DMS53 treated with DMSO at 0.1 percent for 48 hours (cell line): ENCODE measurements at regions not wholly inside any gene's neighbourhood (a gene's known extent, or its start where the extent isn't known, plus 50 kb on each side); places are given as distances from the start of the nearest gene placed in this dataset.
"Not testable (repeated sequence)": the region's sequence is repeated elsewhere in the genome, so short reads cannot be mapped to it uniquely, and the experiment has no call there.

Experiments used
- DNase-seq: peaks from one replicate; lab custom pipeline; 2025; ENCODE audit not compliant: unreplicated experiment; lab: John Stamatoyannopoulos, UW

DNA sequence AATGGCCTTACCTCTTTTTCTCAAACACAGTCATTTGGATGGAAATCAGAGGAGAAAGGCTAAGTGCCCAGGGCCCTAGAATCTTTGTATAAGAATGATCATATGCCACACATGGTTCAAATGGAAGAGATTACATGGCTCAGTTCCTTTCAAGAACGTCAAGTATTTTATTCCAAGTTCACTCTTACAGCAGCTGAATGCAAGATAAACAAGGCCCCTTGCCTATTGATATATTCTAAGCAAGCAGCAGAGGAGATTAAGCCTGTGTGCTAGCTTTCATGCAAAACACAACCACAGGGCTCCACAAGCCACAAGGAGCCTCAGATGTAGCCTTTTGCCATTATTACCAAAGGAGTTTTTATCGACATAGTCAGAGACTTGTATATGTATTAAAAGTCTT lies 55.3 kb upstream of the SLCO6A1 start:
- peak; percentile 23 for DNase-seq

DNA sequence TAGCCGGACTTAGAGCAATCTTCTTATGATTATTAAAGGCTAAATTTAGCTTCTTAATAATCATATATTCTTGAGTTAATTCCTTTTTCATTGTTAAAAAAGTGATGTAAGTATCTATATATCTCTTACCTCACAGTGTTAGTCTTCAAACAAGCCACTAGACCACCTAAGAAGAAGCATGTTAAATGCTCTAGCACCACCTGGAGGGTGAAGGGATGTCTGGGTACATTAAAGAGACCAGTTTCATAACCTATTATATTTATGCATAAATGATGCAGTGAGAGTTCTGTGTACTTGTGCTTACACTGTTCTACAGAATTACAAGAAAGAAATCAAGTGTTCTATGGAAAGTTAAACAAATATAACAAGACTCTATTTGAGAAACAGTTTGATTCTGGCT lies 55.9 kb upstream of the SLCO6A1 start:
- DNase-seq: peak; percentile 6

DNA sequence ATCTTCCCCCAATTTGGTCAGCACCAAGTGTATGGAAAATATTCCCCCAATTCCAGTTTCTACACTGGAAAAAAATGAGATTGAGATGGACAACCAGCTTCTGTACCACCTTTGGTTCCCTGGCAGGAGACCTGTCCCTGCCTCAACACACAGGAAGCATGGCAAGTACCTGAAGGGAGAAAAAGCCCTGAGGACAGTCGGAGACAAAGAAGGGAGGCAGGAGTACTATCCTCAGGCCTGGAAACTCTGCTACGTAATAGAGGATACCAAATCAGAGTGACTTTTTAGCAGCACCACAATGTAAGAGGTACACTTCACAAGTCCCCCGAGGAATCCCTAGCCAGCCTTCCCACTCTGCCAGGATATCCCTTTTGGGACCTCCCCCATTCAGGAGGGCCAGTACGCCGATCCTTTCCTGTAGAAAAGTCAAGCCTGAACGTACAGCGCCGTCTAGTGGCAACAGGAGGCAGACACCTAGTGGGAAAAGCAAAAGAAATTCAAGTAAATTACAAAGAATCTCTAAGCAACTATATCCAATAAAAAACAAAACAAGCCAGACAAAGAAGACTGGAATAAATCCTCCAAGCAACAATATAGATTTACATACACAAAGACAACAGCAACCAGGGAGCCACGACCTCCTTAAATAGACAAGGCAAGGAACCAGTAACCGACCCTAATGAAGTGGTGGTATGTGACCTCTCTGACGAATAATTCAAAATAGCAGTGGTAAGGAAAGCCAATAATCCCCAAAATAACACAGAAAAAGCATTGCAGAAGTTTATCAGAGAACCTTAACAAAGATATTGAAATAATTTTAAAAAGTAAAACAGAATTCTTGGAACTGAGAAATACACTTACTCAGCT lies 63.3 kb upstream of the SLCO6A1 start:
- DNase-seq: no peak

DNA sequence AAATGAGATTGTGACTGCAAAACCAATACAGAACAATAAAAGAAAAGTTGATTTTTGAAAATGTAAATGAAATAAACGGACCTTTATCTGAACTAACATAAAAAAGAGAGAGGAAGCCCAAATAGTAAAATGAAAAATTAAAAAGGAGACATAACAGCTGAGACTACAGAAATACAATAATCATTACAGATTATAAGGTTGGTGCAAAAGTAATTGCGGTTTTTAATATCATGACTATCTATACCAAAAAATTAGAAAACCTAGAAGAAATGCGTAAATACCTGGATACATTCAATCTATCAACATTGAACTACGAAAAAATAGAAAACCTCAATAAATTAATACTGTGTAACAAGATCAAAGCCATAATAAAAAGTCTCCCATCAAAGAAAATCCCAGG lies 71.9 kb upstream of the SLCO6A1 start:
- DNase-seq: no peak

DNA sequence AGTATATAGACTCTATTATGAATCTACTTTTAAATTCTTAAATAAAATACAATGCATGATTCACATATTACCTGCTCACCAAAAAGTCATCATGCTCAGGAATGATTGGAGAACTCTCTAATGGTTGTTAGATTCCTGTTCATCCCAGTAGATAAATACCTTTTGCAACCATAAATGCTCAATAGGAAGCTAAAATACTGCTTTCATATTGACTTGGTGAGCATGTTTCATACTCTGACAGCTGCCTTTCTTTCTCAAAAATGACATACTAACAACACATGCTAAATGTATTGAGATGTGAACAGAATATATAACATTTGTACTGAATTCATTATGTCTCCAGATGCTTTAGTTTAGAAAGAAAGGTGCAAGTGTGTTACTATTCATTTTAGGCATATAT lies 79.6 kb upstream of the SLCO6A1 start:
- no peak for DNase-seq

DNA sequence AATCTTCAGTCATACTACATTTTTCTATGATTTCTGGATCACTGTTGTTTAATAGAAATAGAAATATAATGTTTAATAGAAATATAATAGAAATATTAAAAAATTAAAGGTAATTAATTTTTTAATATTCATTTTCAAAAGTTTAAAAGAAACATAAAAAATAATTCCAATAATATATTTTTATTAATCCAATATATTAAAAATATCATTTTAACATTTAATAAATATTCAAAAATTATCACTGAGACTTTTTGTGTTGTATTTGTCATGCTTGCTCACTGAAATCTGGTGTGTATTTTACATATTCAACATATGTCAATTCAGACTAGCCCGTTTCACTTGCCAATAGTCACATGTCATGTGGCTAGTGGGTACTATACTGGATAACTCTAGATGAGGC lies 80.6 kb upstream of the SLCO6A1 start:
- no peak for DNase-seq

DNA sequence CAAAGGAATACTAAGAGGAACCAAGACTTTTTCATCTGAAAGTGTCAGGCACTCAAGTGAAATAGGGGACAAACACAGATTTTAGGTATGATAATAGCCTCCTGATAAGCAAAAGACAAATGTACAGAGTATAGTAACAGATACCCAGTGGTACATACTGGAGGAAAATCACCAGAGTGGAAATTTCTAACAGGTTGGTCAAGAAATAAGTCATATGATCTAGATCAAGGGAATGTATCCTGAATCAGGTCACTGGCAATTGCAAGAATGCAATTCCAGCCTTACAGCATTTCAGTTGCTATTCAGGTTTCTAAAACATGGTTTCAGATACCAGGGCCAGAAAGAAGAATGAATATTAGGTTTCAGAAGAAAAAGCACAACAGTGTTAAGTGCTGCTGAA lies 82.2 kb upstream of the SLCO6A1 start:
- no peak for DNase-seq

DNA sequence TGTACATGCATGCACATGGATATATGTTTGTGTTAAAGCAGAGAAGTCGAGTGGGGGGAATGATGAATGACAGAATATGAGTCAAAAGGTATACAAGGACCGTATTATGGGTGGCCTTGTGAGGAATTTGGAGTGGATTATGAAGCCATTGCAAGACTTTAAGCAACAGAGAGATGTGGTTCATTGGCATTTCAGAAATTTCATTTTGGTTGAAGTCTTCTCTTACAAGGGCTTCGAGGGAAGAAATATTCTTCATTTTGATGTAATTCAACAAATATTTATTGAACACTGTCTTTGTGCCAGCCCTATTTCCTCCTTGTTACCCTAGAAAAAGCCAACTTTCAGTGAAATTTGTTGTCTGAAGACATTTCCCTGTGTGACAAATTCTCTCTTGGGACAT lies 83.9 kb upstream of the SLCO6A1 start:
- no peak for DNase-seq

DNA sequence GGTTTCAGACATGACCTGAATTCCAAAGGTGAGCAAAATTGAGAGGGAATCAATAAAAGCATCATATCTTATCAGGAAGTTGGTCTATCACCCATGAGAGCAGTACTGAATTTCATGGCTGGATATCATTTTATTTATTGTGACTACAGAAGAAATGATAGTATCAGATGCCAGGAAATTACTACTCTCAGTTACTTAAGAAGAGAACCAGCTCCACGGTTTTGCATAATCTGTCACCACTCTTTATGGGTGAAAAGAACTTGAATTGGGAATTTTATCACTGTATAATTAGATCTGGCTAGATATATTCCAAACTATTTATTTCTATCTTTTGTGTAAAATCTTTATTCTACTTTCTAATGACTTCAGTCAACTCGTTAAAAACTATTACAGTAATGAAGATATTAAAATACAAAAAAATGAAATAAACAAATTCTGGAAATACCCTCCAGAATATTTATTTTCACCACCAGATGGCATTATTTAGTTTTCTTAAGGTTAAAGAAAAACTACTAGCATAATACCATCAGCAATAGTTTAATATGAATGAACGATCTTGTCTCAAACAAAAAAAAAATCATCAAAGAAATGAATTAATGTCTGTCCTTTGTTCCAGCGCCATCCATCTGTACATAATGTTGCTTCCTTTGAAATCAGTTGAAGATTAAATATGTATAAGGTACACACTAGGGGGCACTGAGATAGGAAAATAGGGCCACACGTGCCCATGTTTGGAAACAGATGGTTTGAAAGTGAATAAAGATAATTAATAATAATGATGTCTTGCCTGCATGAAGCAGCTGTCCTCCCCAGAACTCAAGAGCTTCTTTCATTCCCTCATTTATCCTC lies 84.7 kb upstream of the SLCO6A1 start:
- DNase-seq: peak; percentile 43

DNA sequence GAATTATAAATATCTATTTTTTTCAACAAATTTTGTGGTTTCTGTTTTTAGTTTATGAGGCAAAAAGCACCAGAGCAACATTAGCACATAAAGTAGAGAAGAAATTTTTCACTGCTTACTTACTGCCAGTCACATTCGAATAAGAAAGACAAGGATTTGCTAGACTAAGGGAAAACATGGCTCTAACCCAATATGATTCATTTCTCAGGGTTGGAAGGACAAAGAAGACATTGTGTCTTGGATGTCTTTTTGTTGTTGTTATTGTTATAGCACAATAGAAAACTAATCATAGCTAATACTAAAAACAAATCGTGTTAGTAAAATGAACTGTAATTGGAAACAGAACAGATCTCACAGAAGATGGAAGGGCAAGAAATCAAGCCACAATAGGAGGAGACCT lies 90.9 kb upstream of the SLCO6A1 start:
- no peak for DNase-seq

DNA sequence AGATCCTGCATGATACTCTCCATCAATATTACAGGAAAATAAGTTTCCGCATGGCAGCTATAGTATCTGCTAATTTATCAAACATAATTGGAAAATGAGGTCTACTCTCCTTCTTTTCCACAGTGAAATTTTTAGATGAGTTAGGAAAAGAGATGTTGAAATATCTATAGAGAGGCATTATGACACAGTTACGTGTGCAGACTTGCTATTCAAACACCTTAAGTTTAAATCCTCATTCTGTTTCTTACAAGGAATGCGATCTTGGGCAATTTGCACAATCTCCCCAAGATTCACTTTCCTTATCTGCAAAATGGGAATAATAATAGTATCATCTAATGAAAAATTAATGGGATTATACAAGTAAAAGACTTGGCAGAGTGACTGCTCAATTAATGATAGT lies 91.7 kb upstream of the SLCO6A1 start:
- no peak for DNase-seq

DNA sequence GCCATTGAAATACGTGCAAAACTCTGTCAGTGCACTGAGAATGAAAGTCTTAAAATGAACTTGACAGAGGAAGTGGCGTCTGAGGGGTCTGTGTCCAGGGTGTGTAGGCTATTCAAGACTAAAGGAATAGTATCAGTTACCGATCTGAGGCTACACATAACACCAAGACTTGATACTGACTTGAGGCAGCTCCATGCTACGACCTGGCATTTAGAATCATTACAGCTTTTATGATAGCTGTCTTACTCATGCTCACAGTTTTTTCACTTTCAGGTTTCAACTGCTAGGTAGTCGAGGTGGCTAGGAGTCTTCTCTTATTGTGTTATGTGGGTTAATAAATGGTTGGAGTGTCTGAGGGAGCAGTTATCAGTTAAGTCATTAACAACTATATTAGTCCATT lies 92.8 kb upstream of the SLCO6A1 start:
- DNase-seq: no peak

DNA sequence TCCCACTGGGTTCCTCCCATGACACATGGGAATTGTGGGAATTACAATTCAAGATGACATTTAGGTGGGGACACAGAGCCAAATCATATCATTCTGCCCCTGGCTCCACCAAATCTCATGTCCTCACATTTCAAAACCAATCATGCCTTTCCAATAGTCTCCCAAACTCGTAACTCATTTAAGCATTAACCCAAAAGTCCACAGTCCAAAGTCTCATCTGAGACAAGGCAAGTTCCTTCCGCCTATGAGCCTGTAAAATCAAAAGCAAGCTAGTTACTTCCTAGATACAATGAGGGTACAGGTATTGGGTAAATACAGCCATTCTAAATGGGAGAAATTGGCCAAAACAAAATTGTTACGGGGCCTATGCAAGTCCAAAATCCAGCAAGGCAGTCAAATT lies 93.8 kb upstream of the SLCO6A1 start:
- not testable (repeated sequence) for DNase-seq

DNA sequence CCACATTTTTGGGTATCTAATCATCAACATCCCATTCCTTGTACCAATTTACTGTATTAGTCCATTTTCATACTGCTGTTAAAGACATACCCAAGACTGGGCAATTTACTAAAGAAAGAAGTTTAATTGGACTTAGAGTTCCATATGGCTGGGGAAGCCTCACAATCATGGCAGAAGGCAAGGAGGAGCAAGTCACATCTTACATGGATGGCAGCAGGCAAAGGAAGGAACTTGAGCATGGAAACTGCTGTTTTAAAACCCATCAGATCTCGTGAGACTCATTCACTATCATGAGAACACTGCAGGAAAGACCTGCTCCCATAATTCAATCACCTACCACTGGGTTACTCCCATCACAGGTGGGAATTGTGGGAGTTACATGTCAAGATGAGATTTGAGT lies 95.4 kb upstream of the SLCO6A1 start:
- DNase-seq: no peak

DNA sequence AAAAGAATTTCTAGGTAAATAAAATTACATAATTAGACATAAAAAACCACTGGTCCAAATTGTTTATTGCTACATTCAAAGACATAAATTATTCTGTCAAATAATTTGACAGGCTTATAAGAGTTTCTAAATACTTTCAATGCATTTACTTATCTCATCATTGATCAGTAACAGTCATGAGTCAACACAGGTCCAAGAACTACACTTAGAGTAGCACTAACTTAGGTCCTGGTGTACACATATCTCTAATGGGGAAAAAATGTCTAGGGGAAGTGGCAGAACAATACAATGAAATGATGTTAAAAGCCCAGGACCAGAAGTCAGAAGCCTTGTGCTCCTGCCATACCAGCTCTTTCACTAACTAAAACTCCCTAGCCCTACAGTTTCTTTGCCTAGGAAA lies 96.5 kb upstream of the SLCO6A1 start:
- DNase-seq: no peak

DNA sequence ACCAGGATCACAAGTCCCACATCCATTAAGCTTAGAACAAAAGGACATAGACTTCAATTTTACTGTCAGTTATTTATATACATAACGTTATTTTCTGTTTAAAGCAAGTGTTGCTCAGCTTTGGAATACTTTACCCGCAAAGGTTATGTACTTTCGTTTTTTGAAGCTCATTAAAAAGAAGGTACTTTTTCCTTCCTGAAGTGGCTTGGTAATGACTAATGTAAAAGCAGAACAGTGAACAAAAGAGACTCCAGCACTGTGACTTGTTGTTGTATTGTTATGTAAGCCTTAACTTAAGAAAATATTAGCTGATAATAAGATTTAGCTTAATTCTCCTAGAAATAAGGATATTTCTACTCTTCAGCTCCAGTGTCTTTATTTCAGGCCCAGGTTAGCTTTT lies 97.3 kb upstream of the SLCO6A1 start:
- no peak for DNase-seq

DNA sequence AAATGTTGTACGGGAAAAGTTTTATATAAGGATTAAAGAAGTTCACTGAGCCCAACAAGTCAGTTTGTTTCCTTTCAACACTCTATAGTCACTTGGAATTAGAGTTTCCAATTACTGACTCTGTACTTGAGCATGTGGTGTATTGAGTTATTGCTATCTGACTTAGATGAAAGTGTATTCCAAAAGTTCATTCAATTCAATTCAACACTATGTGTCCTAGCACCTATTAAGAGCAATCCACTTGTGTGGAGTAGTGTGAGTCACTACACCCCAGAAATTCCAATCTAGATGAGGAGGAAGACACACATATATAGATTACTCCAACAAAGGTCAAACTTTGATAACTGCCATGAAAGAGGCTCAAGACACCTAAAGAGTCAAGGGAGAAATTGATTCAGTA lies 98.2 kb upstream of the SLCO6A1 start:
- no peak for DNase-seq

DNA sequence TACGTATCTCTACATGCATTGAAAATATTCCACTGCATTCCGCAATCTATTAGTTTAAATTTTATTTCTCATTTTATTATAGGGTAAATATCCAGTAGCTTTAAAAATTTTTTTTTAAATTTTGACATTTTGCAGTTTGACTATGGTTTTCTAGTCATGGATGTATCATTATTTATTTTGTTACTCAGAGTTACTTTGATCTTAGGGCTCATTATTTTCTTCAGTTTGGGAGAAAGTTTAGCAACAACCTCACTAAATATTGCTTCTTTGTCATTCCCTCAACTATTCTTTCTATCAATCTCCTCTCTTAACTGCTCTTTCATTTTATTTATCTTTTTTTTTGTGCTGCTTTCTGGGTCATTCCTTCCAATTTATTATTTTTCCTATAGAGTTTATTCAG lies 100.5 kb upstream of the SLCO6A1 start:
- no peak for DNase-seq

DNA sequence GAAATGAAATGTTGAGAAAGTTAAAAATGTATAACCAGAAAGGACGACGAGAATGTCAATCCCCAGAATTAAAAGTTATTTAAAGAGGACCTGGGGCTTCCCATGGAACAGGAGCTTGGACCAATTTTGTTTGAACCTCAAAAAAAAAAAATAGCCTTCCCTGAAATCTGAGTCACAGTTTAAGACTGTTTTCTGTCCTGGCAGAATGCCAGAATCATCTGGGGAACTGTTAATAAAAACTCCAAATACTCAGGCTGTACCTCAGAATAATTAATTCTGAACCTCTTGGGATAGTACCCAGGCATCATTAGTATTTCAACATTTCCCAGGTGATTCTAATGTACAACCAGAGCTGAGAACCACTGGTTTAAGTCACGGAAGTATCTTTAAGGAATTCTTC lies 102.2 kb upstream of the SLCO6A1 start:
- DNase-seq: no peak

DNA sequence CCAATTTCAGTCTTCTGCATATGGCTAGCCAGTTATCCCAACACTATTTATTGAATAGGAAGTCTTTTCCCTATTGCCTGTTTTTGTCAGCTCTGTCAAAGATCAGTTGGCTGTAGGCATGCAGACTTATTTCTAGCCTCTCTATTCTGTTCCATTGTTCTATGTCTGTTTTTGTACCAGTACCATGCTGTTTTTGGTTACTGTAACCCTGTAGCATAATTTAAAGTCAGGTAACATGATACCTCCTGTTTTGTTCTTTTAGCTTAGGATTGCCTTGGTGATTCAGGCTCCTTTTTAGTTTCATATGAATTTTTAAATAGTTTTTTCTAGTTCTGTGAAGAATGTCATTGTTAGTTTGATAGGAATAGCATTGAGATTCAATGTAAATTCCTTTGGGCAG lies 104.9 kb upstream of the SLCO6A1 start:
- no peak for DNase-seq

DNA sequence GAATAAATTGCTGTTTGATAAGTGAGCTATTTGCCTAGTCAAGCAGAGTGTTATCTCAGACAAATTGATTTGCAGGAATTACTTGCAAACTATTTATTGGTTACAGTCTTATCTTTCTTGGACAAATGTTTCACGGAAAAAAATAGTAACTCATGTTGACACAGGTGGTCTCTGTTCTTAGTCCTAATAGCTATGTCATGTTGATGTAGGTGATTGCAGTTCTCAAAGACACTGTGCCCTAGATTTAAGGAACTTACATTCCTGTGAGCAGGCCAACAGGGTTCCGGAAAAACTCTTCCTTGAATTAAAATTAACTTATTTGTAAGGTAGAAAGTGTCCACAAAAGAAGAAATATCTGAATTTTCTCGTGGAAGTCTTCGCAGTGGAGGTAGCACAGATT lies 109.6 kb upstream of the SLCO6A1 start:
- DNase-seq: no peak

DNA sequence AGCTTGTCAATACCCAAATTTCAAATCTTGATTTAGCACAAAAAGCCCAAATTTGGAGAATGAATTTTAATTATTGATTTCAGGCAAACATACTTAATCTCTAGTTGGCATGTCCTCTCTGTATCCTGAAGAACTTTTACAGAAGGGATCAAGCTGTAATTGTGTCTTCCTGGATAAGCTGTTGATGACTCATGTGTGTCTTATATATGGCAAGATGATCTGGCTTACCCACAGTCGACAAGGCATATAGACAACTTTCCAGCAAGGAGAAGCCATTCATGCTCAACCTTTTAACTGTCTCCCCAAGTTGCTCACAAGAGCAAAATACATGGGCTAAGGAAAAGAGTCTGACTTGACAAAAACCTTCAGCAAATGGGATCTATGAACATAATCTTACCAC lies 112.5 kb upstream of the SLCO6A1 start:
- no peak for DNase-seq
